ENCODE measurements at regions not wholly inside any gene's neighbourhood (a gene's known extent, or its start where the extent isn't known, plus 50 kb on each side); places are given as distances from the start of the nearest gene placed in this dataset.

DNA sequence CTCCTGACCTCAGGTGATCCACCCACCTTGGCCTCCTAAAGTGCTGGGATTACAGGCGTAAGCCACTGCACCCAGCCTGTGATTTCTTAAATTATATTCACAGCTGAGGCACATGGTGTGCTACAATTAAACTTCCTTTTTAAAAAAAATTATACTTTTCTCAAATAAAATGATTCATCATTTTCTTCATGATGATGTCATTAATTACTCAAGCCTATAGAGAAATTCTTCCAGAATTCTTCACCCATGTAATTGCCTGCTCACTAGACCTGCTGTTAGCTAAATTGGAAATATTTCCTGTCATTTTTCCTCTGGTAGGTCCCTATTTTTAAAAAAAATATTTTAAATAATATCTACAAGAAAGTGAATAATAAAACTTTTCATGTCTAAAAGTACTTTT is 440.0 kb upstream of the ANO3 start:
- TF ChIP-seq YY1 (IDR thresholded peaks at IDR 0.05; ENCODE audit: insufficient read depth, insufficient read length) (no peak), ZNF274 (IDR thresholded peaks at IDR 0.05; ENCODE audit: low read depth, low read length) (no peak)

Data from NT2/D1 (cell line).